HL-60 (cell line): ENCODE measurements at regions not wholly inside any gene's neighbourhood (a gene's known extent, or its start where the extent isn't known, plus 50 kb on each side); places are given as distances from the start of the nearest gene placed in this dataset.

ENCODE experiments used
- DNase-seq, 2 experiments: peaks; one replicate each; pipeline ENCODE4 v3.0.0-alpha.2; 2010 to 2020; ENCODE audit warnings: low read depth in 1 of 2, low spot score in 1 of 2
- H3K27ac ChIP-seq: fragments of 250-450 bp; sonication (Bioruptor Pico); replicated peaks from 2 replicates; pipeline ENCODE4 v1.5.1; 2020; ENCODE audit warnings: mild to moderate bottlenecking, moderate library complexity
- H3K27me3 ChIP-seq: fragments of 250-450 bp; sonication (Bioruptor Pico); 2 replicates; pipeline ENCODE4 v1.5.1; 2021; ENCODE audit warnings: mild to moderate bottlenecking, moderate library complexity; ENCODE audit not compliant: insufficient read depth, poor library complexity, severe bottlenecking
- H3K4me3 ChIP-seq: replicated peaks from 2 replicates; pipeline ENCODE4 v1.5.1; 2011; ENCODE audit warnings: mild to moderate bottlenecking, control low read depth, low read length; ENCODE audit not compliant: insufficient read depth
- CTCF ChIP-seq: IDR thresholded peaks from one replicate; pipeline ENCODE4 v1.5.1; 2011; ENCODE audit warnings: low read length, control low read depth, inconsistent platforms; ENCODE audit not compliant: insufficient read depth
- GABPA ChIP-seq: IDR thresholded peaks from 2 replicates; pipeline ENCODE4 v1.6.1; 2012; ENCODE audit warnings: low read depth
- POLR2AphosphoS5 ChIP-seq: IDR thresholded peaks from 2 replicates; pipeline ENCODE4 v1.6.1; 2012; ENCODE audit warnings: low read depth
- REST ChIP-seq: IDR thresholded peaks from 2 replicates; pipeline ENCODE4 v1.6.1; 2012; ENCODE audit warnings: low read depth; ENCODE audit not compliant: insufficient replicate concordance
- SPI1 ChIP-seq: IDR thresholded peaks from 2 replicates; pipeline ENCODE4 v1.6.1; 2012; ENCODE audit warnings: low read depth, mild to moderate bottlenecking, borderline replicate concordance

- Histone ChIP-seq H3K27ac (no peak overlapping the region), H3K27me3 (no peaks in the 10 kb centered on the region), H3K4me3 (no peak overlapping the region)
- TF ChIP-seq POLR2AphosphoS5 (no peak), GABPA (no peak), REST (no peak), CTCF (no peak), SPI1 (no peak)
- no peak for DNase-seq
Measured at GRCh38 chr6:8794420-8794819, 359.1 kb upstream of the SLC35B3 start.

GRCh38 chr6:8789878-8790277 is 354.5 kb upstream of the SLC35B3 start:
- no peak for DNase-seq
- no peaks in the 10 kb centered on the region for H3K27me3 ChIP-seq
- no peak overlapping the region for H3K4me3 ChIP-seq
- TF ChIP-seq SPI1 (no peak), POLR2AphosphoS5 (no peak), REST (no peak), CTCF (no peak), GABPA (no peak)
- H3K27ac ChIP-seq: no peak overlapping the region

GRCh38 chr6:8785223-8785622 is 349.9 kb upstream of the SLC35B3 start:
- TF ChIP-seq CTCF: no peak
- no peak for TF ChIP-seq POLR2AphosphoS5
- TF ChIP-seq GABPA: no peak
- no peak for TF ChIP-seq REST
- Histone ChIP-seq H3K4me3 (no peak overlapping the region), H3K27ac (no peak overlapping the region), H3K27me3 (no peaks in the 10 kb centered on the region)
- no peak for DNase-seq
